Vagina (tissue), 2 donors: ENCODE measurements at regions not wholly inside any gene's neighbourhood (a gene's known extent, or its start where the extent isn't known, plus 50 kb on each side); places are given as distances from the start of the nearest gene placed in this dataset.

Experiments used
- DNase-seq, 2 donors: peaks; one replicate each; pipeline ENCODE4 v3.0.0-alpha.2; 2017; ENCODE audit errors: extremely low spot score in 2 of 2
- H3K27ac ChIP-seq: fragments of 200-600 bp; sonication (generic); one replicate; pipeline ENCODE4 v1.5.1; 2019
- H3K27me3 ChIP-seq: fragments of 200-600 bp; sonication (generic); one replicate; pipeline ENCODE4 v1.5.1; 2019
- H3K36me3 ChIP-seq, 2 donors: fragments of 200-600 bp; sonication (generic); one replicate each; pipeline ENCODE4 v1.5.1; 2017 to 2019
- H3K4me1 ChIP-seq: fragments of 200-600 bp; sonication (generic); one replicate; pipeline ENCODE4 v1.5.1; 2019
- H3K4me3 ChIP-seq, 2 donors: fragments of 200-600 bp; sonication (generic); 1 replicate in 1 of 2; 2 replicates in 1 of 2; pipeline ENCODE4 v1.5.1; 2016 to 2019
- H3K9me3 ChIP-seq: fragments of 200-600 bp; sonication (generic); one replicate; pipeline ENCODE4 v1.5.1; 2019
- POLR2A ChIP-seq, 2 donors: fragments of 450-650 bp; IDR thresholded peaks; one replicate each; pipeline ENCODE4 v1.6.1; 2017; ENCODE audit warnings: antibody characterized with exemption in 2 of 2, mild to moderate bottlenecking in 2 of 2, moderate library complexity in 2 of 2
- POLR2AphosphoS5 ChIP-seq, 2 donors: sonication (generic); formaldehyde crosslinking; IDR thresholded peaks; one replicate each; pipeline ENCODE4 v1.9.0; 2017; ENCODE audit warnings: antibody characterized with exemption in 2 of 2, mild to moderate bottlenecking in 2 of 2, low read depth in 1 of 2; ENCODE audit not compliant: insufficient read depth in 1 of 2
- intact Hi-C: fragments of 100-400 bp; cut with DNase I; formaldehyde crosslinking; loops from one replicate; pipeline ENCODE4 v1.15.1; 2023
- TF ChIP-seq, protein P1 (sequence below), 3 experiments: fragments of 450-650 bp in 2 of 3; fragments of 200-600 bp in 1 of 3; sonication (generic) in 1 of 3; IDR thresholded peaks; one replicate each; pipeline ENCODE4 v1.5.1; 2017 to 2019; ENCODE audit warnings: antibody characterized with exemption in 3 of 3, mild to moderate bottlenecking in 2 of 3, moderate library complexity in 2 of 3

DNA sequence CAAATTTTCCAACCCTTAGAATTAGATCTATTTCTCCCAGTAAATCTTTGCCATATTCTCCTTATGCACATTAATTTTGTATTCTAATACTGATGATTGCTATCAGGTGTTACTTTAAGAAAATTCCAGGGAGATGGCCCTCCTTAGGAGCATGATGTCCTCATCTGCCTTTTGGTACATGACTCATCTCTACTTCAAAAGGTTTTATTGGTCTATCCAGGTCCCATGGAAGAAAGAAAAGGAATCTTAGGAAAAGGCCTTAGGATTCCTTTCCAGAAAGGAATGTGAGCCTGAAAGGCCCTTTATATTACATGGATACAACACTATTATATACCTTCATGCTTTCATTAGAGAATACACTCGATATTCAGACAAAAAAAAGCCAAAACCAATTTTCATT is 968.2 kb downstream of the STIM2 start:
- DNase-seq, result no peak
- intact Hi-C loops, result no loop called here
- Histone ChIP-seq H3K4me1 (no peaks in the 10 kb centered on the region), H3K27me3 (no peaks in the 10 kb centered on the region), H3K27ac (no peak overlapping the region), H3K4me3 (no peak overlapping the region), H3K36me3 (no peaks in the 10 kb centered on the region), H3K9me3 (no peaks in the 10 kb centered on the region)
- TF ChIP-seq, protein P1, sequence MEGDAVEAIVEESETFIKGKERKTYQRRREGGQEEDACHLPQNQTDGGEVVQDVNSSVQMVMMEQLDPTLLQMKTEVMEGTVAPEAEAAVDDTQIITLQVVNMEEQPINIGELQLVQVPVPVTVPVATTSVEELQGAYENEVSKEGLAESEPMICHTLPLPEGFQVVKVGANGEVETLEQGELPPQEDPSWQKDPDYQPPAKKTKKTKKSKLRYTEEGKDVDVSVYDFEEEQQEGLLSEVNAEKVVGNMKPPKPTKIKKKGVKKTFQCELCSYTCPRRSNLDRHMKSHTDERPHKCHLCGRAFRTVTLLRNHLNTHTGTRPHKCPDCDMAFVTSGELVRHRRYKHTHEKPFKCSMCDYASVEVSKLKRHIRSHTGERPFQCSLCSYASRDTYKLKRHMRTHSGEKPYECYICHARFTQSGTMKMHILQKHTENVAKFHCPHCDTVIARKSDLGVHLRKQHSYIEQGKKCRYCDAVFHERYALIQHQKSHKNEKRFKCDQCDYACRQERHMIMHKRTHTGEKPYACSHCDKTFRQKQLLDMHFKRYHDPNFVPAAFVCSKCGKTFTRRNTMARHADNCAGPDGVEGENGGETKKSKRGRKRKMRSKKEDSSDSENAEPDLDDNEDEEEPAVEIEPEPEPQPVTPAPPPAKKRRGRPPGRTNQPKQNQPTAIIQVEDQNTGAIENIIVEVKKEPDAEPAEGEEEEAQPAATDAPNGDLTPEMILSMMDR (IDR thresholded peaks at IDR 0.05), result no peak
- TF ChIP-seq POLR2AphosphoS5 (IDR thresholded peaks at IDR 0.05; ENCODE audit: insufficient read depth in 1 of 2, low read depth in 1 of 2), result no peak
- no peak for TF ChIP-seq POLR2A (IDR thresholded peaks at IDR 0.05)

DNA sequence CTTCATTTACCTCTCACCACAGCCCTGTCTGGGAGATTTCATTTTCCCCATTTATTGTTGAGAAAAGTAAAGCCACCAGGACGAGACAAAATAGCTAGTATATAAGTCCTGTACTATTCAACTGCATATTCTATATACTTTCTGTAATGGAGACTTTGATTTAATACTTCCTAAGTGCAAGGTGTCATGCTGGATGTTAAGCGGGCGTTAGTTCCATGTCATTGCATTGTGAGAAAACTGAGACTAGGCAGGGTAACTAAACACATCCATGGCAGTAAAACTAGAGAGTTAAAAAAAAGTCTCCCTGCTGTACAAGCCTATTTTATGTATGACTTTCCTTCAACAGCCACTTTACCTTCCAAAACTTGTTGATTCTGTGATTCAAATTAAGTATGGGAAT is 969.6 kb downstream of the STIM2 start:
- Histone ChIP-seq H3K4me3 (no peak overlapping the region), H3K4me1 (no peaks in the 10 kb centered on the region), H3K36me3 (no peaks in the 10 kb centered on the region), H3K27me3 (no peaks in the 10 kb centered on the region), H3K27ac (no peak overlapping the region), H3K9me3 (no peaks in the 10 kb centered on the region)
- TF ChIP-seq, protein P1 (IDR thresholded peaks at IDR 0.05), result no peak
- TF ChIP-seq POLR2AphosphoS5 (IDR thresholded peaks at IDR 0.05; ENCODE audit: insufficient read depth in 1 of 2, low read depth in 1 of 2), result no peak
- TF ChIP-seq POLR2A (IDR thresholded peaks at IDR 0.05), result no peak
- intact Hi-C loops, result no loop called here
- DNase-seq, result no peak

DNA sequence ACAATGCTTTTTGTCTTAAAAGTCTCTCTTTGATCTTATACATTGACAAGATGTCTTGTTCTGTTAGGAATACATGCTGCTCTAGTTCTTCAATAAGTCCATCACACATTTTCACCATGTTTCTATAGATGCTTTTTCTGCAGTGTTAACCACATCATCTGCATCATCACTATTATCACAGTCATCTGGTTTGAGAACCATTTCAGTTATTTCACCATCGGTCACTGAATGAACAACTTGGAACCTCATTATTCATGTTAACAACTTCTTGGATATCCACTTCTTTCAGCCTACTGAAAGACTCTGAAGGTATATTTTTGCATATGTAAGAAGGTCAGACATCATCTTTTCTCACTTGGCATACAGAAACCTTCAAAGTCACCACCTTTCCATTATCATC is 975.2 kb downstream of the STIM2 start:
- Histone ChIP-seq H3K27ac (no peak overlapping the region), H3K4me3 (no peak overlapping the region), H3K27me3 (no peaks in the 10 kb centered on the region), H3K9me3 (no peaks in the 10 kb centered on the region), H3K4me1 (no peaks in the 10 kb centered on the region), H3K36me3 (no peaks in the 10 kb centered on the region)
- DNase-seq, result no peak
- TF ChIP-seq, protein P1 (IDR thresholded peaks at IDR 0.05), result no peak
- no peak for TF ChIP-seq POLR2AphosphoS5 (IDR thresholded peaks at IDR 0.05; ENCODE audit: insufficient read depth in 1 of 2, low read depth in 1 of 2)
- intact Hi-C loops, result no loop called here

DNA sequence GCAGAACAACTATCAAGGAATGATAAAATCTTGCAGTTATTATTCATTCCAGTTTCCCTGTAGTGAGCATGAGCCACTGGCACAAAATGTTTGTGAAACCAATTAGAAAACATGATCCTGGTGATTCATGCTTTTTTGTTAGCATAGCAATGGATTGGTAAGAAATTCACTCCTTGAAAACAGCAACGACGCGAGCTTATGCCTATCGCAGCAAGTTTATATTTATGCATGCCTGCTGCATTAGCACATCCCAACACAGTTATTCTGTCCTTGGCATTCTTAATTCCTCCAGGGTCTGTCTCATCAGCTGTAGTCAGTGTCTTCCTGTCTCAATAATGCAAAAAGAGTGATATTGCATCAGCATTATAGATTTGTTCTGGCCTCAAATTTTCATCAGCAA is 975.9 kb downstream of the STIM2 start:
- no peaks in the 10 kb centered on the region for H3K27me3 ChIP-seq
- intact Hi-C loops, result no loop called here
- no peak for DNase-seq
- no peak overlapping the region for H3K4me3 ChIP-seq
- H3K9me3 ChIP-seq, result no peaks in the 10 kb centered on the region
- TF ChIP-seq, protein P1 (IDR thresholded peaks at IDR 0.05), result no peak
- TF ChIP-seq POLR2A (IDR thresholded peaks at IDR 0.05) (no peak), POLR2AphosphoS5 (IDR thresholded peaks at IDR 0.05; ENCODE audit: insufficient read depth in 1 of 2, low read depth in 1 of 2) (no peak)
- H3K27ac ChIP-seq, result no peak overlapping the region
- no peaks in the 10 kb centered on the region for H3K36me3 ChIP-seq
- H3K4me1 ChIP-seq, result no peaks in the 10 kb centered on the region

DNA sequence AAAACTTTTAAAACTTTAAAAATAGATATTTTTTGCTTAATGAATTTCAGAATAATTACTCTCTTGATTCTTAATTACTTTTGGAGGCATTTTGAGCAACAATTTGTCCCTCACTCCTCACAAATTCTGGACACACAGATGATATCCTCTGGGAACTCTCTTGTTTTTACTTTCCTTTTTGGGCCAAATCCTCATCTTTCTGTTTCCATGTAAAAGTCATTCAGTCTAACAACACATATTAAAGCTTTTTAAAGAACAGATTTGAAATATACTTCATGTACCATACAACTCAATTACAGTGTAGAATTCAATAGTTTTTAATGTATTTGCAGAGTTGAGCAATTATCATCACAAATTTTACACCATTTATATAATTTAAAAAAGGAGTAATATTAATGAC is 983.1 kb downstream of the STIM2 start:
- no peak overlapping the region for H3K27ac ChIP-seq
- no peaks in the 10 kb centered on the region for H3K9me3 ChIP-seq
- no peaks in the 10 kb centered on the region for H3K27me3 ChIP-seq
- H3K4me3 ChIP-seq, result no peak overlapping the region
- no peaks in the 10 kb centered on the region for H3K36me3 ChIP-seq
- TF ChIP-seq POLR2AphosphoS5 (IDR thresholded peaks at IDR 0.05; ENCODE audit: insufficient read depth in 1 of 2, low read depth in 1 of 2) (no peak), POLR2A (IDR thresholded peaks at IDR 0.05) (no peak)
- TF ChIP-seq, protein P1 (IDR thresholded peaks at IDR 0.05), result no peak
- no peak for DNase-seq
- H3K4me1 ChIP-seq, result no peaks in the 10 kb centered on the region
- intact Hi-C loops, result no loop called here
